GM18505 (cell line): ENCODE measurements at regions not wholly inside any gene's neighbourhood (a gene's known extent, or its start where the extent isn't known, plus 50 kb on each side); places are given as distances from the start of the nearest gene placed in this dataset.
"Not testable (repeated sequence)": the region's sequence is repeated elsewhere in the genome, so short reads cannot be mapped to it uniquely, and the experiment has no call there.

Source experiments
- ATAC-seq: cut with Tn5 transposase; IDR thresholded peaks from one replicate; pipeline ENCODE4 v1.9.1; 2021; ENCODE audit not compliant: unreplicated experiment
- POLR2A ChIP-seq: IDR thresholded peaks from 4 replicates; pipeline ENCODE4 v1.6.1; 2011; ENCODE audit warnings: borderline replicate concordance; ENCODE audit not compliant: insufficient read depth, insufficient read length; ENCODE audit errors: extremely low read depth

GRCh38 chr3:40690749-40691451, 166.1 kb downstream of the ZNF621 start:
- no peak for ATAC-seq
- no peak for TF ChIP-seq POLR2A

GRCh38 chr3:40691452-40691861, 166.7 kb downstream of the ZNF621 start:
- no peak for ATAC-seq
- TF ChIP-seq POLR2A = no peak

- no peak for TF ChIP-seq POLR2A
- no peak for ATAC-seq
These were observed 171.1 kb downstream of the ZNF621 start for GRCh38 chr3:40695848-40696247.

DNA sequence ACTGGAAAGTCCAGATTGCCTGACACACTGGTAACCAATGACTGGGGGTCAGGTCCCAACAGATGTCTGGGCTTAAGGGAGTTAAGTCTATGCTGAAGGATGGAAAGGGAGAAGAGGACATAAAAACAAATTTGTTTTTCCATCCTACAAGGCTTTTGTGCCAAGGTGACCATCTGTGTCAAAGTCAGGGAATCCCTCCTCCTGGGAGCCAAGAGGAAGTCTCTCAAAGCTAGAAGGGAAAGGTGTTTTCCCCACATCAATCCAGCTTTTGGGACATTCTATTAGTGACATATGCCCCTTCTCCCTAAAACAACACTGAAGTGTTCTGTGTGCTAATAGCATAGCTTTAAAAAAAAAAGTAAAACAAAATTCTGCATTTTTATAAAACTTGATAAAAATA, 173.9 kb downstream of the ZNF621 start:
- not testable (repeated sequence) for ATAC-seq

- no peak for TF ChIP-seq POLR2A
- no peak for ATAC-seq
These were observed 176.3 kb downstream of the ZNF621 start for GRCh38 chr3:40701016-40701588.

GRCh38 chr3:40704224-40704623, 179.5 kb downstream of the ZNF621 start:
- no peak for ATAC-seq

DNA sequence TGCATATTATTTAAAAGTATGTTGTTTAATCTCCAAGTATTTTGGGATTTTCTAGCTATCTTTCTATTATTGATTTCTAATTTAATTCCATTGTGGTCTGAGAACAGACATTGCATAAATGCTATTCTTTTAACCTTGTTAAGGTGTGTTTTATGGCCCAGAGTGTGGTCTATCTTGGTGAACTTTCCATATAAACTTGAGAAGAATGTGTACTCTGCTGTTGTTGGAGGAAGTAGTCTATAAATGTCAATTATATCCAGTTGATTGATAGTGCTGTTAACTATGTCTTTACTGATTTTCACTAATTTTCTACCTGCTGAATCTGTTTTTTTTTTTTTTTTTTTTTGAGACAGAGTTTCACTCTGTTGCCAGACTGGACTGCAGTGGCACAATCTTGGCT, 180.9 kb downstream of the ZNF621 start:
- ATAC-seq = no peak
- TF ChIP-seq POLR2A = no peak

More at GRCh38 chr3:40704224-40704623, 179.5 kb downstream of the ZNF621 start:
- TF ChIP-seq POLR2A = no peak

- no peak for TF ChIP-seq POLR2A
- ATAC-seq = no peak
These were observed 188.5 kb downstream of the ZNF621 start for GRCh38 chr3:40713306-40713705.

DNA sequence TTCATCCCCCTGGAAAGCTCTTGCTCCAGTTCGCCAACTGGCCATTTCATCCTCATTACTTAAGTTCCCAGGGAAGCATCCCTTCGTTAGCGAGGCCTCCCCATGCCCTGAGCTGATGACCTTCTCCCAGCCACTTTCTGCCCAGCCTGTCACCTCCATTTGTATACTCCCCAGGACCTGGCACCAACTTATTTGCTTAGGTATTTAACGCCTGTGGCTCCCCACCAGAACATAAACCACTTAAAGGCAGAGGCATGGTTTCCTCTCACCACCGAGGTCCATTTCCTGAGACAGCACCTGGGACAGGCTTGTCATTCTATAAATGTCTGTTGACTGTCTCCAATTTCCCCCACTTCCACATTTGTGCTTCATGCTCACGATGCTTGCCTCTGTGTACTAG, 189.0 kb downstream of the ZNF621 start:
- no peak for ATAC-seq
- no peak for TF ChIP-seq POLR2A

GRCh38 chr3:40714771-40715345, 190.1 kb downstream of the ZNF621 start:
- ATAC-seq = no peak
- TF ChIP-seq POLR2A = no peak

GRCh38 chr3:40715551-40715950, 190.8 kb downstream of the ZNF621 start:
- no peak for TF ChIP-seq POLR2A
- ATAC-seq = no peak

DNA sequence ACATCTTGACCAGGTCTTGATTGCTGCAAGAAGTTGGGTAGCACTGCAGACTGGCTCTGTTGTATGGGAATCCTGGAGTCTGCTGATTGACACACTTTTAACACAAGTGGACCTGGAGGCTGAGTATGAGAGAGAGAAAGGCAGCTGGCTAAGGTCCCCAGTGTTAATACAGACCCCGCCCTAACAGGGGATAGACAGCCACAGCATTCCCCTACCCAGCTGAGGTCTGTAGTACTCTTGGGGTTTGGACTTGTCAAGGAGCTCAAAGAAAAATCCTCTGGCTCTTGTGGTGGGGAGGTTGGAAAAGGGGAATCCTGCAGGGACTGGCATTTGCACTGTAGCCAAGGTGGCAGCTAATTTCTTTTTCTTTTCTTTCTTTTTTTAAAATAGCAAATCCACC, 192.7 kb downstream of the ZNF621 start:
- TF ChIP-seq POLR2A = no peak
- ATAC-seq = no peak

GRCh38 chr3:40718209-40718608, 193.4 kb downstream of the ZNF621 start:
- TF ChIP-seq POLR2A = no peak
- ATAC-seq = peak; percentile 7

DNA sequence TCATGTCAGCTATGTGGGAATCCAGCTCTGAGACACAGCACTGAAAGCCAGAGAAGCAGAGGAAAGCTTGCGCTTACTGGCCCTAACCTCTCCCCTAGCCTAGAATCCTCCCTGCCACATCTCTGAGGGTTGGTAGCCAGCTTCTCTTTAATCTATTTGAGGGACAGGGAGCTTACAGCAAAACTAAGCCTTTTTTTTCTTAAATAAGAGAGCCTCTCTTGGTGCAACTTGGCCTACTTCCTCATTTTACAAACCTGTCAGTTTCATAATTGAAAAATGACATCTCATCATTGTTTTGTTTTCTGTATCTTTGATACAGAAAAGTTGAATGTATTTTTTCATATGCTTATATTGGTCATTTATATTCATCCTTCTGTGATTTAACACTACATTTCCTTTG, 193.9 kb downstream of the ZNF621 start:
- peak; percentile 86 for ATAC-seq
- TF ChIP-seq POLR2A = no peak
